Activated naive CD4-positive, alpha-beta T cell treated with anti-CD3 and anti-CD28 coated beads, Interleukin-2, amount 50 U/mL, for 72 hours (primary cell): ENCODE measurements at regions not wholly inside any gene's neighbourhood (a gene's known extent, or its start where the extent isn't known, plus 50 kb on each side); places are given as distances from the start of the nearest gene placed in this dataset.
A peak's percentile ranks its signal among the peaks of the same experiment; 100 is the strongest.
"Not testable (repeated sequence)": the region's sequence is repeated elsewhere in the genome, so short reads cannot be mapped to it uniquely, and the experiment has no call there.

Experiments used
- ATAC-seq, 2 donors: fragments of 150-1000 bp; cut with Tn5 transposase; 2 replicates each; pipeline ENCODE4 v1.10.0; 2021; ENCODE audit warnings: mild to moderate bottlenecking in 2 of 2, moderate library complexity in 2 of 2
- DNase-seq, 2 donors: peaks; one replicate each; pipeline ENCODE4 v3.0.0; 2021 to 2022; ENCODE audit warnings: low spot score in 2 of 2
- H3K27ac Mint-ChIP-seq, 2 donors: one replicate each; pipeline ENCODE4 v1.8.0; 2022; ENCODE audit warnings: mild to moderate bottlenecking in 2 of 2, mixed read lengths in 2 of 2
- H3K36me3 Mint-ChIP-seq, 2 donors: one replicate each; pipeline ENCODE4 v1.8.0; 2022; ENCODE audit warnings: mixed read lengths in 2 of 2
- H3K9me3 Mint-ChIP-seq, 2 donors: one replicate each; pipeline ENCODE4 v1.8.0; 2022; ENCODE audit warnings: mixed read lengths in 2 of 2

DNA sequence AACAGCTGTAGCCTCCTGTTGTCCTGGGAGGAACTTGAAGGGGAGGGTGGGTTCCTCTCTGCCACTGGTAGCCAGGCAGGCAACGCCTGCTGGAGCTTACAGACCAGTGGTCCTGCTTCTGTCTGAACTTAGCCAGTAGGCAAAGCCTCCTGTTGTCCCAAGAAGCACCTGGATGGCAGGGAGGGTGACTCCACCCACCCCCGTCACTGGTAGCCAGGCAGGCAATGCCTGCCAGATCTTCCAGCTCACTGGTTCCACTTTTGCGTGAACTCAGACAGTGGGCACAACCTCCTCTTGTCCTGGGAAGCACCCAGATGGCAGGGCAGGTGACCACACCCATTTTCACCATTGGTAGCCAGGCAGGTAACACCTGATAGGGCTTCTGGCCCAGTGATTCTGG is 203.5 kb upstream of the DIPK2B start:
- Mint-ChIP-seq H3K9me3 (no peaks in the 10 kb centered on the region), H3K36me3 (no peaks in the 10 kb centered on the region), H3K27ac (no peak overlapping the region)
- ATAC-seq (no peak), DNase-seq (no peak)

DNA sequence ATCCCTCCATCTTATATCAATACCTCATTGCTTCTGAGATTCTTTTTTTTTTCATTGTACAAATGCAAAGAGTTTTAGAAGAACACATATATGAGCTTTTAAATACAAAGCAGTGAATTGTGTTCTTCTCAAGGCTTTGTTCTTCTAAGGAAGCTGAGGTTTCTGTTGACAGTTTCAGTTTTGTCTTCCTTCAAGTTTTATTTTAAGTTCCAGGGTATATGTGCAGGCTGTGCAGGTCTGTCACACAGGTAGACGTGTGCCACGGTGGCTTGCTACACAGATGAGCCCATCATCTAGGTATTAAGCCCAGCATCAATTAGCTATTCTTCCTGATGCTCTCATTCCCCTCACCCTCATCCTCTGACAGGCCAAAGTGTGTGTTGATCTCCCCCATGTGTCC is 201.2 kb upstream of the DIPK2B start:
- DNase-seq, result no peak
- Mint-ChIP-seq H3K9me3 (no peaks in the 10 kb centered on the region), H3K36me3 (no peaks in the 10 kb centered on the region), H3K27ac (no peak overlapping the region)
- ATAC-seq, result no peak

DNA sequence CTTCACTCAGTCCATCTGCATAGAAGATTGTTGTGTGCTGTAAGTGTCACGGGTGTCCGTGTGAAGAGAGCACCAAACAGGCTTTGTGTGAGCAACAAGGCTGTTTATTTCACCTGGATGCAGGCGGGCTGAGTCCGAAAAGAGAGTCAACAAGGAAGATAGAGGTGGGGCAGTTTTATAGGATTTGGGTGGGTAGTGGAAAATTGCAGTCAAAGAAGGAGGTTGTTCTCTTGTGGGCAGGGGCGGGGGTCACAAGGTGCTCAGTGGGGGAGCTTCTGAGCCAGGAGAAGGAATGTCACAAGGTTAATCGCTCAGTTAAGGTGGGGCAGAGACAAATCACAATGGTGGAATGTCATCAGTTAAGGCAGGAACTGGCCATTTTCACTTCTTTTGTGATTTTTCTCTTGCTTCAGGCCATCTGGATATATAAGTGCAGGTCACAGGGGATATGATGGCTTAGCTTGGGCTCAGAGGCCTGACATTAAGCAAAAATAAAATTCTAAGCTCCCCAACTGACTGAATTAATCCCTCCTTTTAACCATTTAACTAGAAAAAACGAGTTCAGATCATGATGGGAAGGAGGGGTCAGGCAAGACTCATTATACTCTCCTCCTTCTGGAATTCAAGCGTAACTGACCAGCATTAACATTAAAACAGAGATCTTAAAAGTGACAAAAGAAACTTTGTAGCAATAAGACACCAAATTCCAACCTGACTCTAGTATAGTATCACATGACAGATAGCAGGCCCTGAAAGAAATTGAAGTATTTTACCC is 200.5 kb upstream of the DIPK2B start:
- H3K9me3 Mint-ChIP-seq, H3K27ac Mint-ChIP-seq, DNase-seq, H3K36me3 Mint-ChIP-seq, ATAC-seq: not testable (repeated sequence)

DNA sequence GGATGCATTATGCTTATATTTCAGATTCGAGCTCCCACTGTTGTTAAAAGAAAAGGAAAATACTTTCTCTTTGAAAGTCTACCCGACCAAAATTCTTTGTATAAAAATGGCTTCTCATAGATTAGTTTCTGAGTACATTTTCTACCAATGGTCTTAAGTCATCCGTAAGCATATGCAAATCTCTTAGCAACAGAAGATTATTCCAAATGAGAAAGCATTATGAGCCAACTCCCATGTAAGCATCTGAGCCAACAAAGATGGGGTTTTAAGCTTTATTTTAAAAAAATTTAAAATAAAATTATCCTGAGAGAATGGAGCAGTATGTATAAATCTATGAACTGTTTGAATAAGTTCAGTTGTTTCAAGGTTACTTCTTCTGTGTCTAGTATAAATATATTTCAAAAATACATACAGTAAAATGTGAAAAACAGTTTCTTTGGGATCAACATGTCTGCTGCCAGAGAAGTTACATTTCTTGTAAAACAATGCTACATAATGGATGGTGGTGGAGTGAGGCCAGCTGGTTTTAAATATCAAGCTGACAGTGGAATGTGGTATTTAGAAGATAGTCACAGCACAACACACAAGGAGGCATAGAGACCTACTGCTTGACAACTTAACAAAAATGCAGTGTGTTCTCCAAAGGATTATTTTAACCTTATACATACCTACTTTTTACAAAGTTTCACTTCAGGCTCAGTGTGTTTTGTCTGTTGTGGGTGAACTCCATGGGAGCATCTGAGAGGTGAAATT is 199.5 kb upstream of the DIPK2B start:
- H3K36me3 Mint-ChIP-seq, result no peaks in the 10 kb centered on the region
- DNase-seq (no peak), ATAC-seq (no peak)
- H3K27ac Mint-ChIP-seq, result no peak overlapping the region
- H3K9me3 Mint-ChIP-seq, result no peaks in the 10 kb centered on the region

DNA sequence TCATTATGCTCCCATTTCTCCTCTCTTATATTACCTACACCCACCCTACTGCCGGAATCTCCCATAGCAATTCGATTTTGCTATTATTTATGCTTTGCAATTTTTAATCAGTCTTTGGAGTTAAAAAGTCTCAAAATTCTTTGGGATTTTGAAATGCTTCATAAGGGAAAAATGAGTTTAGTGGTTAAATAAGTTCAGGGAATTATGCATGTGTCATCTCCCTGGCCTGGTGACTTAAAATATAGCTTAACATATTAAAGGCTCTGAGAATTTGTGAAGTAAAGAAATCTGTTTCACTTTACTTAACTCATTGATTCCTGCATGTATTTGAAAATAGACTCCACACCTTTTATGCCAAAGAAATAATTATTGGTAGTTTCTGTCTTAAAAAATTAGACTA is 185.1 kb upstream of the DIPK2B start:
- DNase-seq (no peak), ATAC-seq (no peak)
- H3K27ac Mint-ChIP-seq, result no peak overlapping the region
- H3K36me3 Mint-ChIP-seq, result no peaks in the 10 kb centered on the region
- H3K9me3 Mint-ChIP-seq, result no peaks in the 10 kb centered on the region

DNA sequence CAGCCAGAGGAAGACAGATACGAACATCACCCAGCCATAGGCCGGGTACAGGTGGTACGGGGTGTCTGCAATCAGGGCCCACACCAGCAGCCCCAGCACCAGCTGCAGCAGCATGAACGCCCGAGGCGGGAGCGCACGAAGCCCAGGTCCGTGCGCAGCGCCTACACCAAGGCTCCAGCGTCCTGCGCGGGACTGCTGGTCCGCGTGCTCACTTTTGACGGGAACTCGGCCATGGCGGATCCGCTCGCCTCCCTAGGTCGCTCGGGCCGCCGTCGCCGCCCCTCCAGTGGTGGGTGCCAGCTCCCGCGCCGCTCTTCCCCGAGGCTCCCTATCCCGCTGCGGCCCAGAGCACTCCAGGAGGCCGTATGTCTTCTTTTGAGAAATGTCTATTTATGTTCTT is 181.2 kb upstream of the DIPK2B start:
- no peak for DNase-seq
- H3K36me3 Mint-ChIP-seq, result no peaks in the 10 kb centered on the region
- no peak for ATAC-seq
- no peak overlapping the region for H3K27ac Mint-ChIP-seq
- no peaks in the 10 kb centered on the region for H3K9me3 Mint-ChIP-seq

DNA sequence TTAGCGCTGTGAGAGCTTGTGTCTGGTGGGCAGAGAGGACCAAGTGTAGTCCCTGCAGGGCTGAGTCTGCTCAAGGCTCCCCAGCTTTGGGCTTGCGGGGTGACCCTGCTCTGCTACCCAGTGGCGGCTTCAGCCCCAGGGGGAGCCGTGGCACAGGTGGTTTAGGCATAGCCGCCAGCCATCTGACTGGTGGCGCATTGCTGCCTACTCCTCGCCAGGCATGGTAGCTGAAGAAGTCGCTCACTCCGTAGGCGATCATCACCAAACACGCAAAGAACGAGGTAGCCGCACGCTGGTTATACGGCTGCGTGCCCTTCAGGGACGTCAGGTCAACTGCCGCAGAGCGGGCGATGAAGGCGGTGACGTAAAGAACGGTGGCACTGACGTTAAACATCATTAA is 180.7 kb upstream of the DIPK2B start:
- H3K27ac Mint-ChIP-seq, result no peak overlapping the region
- ATAC-seq (no peak), DNase-seq (no peak)
- no peaks in the 10 kb centered on the region for H3K9me3 Mint-ChIP-seq
- no peaks in the 10 kb centered on the region for H3K36me3 Mint-ChIP-seq

DNA sequence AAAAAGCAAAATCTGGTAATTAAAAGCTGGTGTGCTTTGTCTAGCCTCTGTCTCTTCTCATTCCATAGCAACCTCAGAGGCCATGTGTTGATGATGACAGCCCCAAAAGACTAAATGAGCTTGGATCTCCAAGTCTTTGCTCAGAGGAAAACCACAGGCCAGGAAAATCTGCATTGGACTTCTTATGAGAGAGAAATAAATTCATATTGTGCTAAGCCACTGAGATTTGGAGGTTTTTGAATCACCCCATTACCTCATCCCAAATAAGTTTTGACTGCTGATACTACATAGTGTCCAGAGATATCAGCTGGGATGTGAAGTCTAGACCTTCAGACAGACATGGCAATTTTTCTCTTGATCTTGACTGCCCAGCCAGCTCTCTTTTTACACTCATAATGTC is 178.6 kb upstream of the DIPK2B start:
- no peak for DNase-seq

DNA sequence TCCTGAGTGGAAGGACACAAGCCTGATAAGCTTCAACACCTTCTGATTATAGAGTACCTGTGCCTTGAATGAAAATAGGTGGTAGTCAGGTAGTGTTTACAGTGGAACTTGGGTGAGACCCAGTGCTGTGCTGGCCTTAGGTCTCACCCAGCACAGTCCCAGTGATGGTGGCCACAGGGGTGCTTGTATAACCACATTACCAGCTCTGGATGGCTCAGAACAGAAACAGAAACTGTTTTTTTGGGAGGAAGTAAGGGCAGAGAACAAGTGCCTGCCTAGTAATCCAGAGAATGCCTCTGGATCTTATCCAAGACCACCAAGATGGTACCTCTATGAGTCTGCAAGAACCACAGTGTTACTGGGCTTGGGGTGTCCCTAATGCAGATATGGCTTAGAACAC is 171.5 kb upstream of the DIPK2B start:
- ATAC-seq (peak; percentile 39 to 56), DNase-seq (no peak)
- no peak overlapping the region for H3K27ac Mint-ChIP-seq
- H3K9me3 Mint-ChIP-seq, result peaks cover 26 to 28% of the 10 kb centered on the region in 2 donors
- H3K36me3 Mint-ChIP-seq, result peaks cover 9 to 18% of the 10 kb centered on the region in 2 donors

More for the DNA sequence above, 178.6 kb upstream of the DIPK2B start:
- Mint-ChIP-seq H3K36me3 (no peaks in the 10 kb centered on the region), H3K9me3 (no peaks in the 10 kb centered on the region), H3K27ac (no peak overlapping the region)
- ATAC-seq, result no peak

DNA sequence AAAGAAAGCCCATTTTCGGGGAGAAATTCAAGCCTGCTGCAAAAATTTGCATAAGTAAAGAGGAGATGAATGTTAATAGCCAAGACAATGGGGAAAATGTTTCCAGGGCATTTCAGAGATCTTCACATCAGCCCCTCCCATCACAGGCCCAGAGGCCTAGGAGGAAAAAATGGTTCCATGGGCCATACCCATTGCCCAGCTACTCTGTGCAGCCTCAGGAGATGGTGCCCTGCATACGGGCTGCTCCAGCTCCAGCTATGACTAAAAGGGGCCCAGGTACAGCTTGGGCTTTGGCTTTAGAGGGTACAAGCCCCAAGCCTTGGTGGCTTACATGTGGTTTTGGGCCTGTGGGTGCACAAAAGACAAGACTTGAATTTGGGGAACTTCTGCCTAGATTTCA is 168.0 kb upstream of the DIPK2B start:
- H3K27ac Mint-ChIP-seq, result no peak overlapping the region
- no peak for DNase-seq
- H3K9me3 Mint-ChIP-seq, result peaks cover 21 to 24% of the 10 kb centered on the region in 2 donors

DNA sequence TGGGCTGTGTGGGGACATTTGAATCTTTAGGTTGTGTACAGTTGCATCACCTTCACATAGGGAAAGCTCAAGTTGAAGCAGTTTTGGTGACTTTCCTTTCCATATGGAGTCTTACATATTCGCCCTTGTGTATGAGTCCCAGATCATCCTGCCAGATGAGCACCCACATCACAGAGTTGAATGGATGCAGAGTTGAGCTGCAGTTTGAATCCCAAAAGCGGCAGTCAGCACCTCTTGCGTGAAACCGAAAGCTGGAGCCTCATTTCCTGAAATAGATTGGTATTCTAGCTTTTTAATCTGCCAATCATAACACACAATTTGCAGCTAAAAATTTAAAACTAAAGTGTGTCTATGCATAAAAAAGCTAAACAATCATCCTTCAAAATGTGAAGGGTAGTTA is 162.9 kb upstream of the DIPK2B start:
- H3K27ac Mint-ChIP-seq, result no peak overlapping the region
- ATAC-seq, result no peak
- peaks cover 7 to 9% of the 10 kb centered on the region in 2 donors for H3K36me3 Mint-ChIP-seq
- DNase-seq, result no peak
- peaks cover 8 to 9% of the 10 kb centered on the region in 2 donors for H3K9me3 Mint-ChIP-seq

More for the DNA sequence above, 168.0 kb upstream of the DIPK2B start:
- ATAC-seq, result no peak
- H3K36me3 Mint-ChIP-seq, result peaks cover 9 to 18% of the 10 kb centered on the region in 2 donors

DNA sequence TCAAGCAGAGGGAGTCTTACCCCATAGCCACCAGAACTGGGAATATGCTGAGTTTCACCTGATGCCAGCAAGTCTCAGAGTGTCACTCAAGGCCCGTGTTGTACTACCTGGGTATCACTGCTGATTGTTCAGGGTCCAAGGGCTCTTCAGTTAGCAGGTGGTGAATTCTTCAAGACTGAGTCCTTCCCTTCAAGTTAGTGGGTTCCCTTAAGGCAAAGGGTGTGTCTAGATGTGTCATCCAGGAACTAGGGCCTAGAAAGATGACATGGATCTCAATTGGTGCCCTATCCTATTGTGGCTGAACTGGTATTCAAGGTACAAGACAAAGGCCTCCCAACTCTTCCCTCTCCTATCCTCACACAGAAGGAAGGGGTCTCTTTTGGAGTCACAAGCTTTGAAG is 159.9 kb upstream of the DIPK2B start:
- H3K9me3 Mint-ChIP-seq, result no peaks in the 10 kb centered on the region
- DNase-seq (no peak), ATAC-seq (no peak)
- no peak overlapping the region for H3K27ac Mint-ChIP-seq
- no peaks in the 10 kb centered on the region for H3K36me3 Mint-ChIP-seq

DNA sequence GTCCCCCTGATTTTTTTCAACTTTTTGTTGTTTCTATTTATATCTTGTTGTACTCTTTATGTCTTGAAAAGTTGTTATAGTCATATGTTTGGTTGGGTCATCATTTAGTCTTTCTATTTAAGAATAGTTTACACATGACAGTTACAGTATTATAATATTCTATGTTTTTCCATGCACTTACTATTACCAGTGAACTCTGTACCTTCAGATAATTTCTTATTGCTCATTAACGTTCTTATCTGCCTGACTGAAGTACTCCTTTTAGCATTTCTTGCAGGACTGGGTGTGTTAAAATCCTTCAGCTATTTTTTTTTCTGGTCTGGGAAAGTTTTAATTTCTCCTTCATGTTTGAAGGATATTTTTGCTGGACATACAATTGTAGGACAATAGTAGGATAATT is 157.7 kb upstream of the DIPK2B start:
- DNase-seq, result no peak
- no peaks in the 10 kb centered on the region for H3K9me3 Mint-ChIP-seq
- ATAC-seq, result no peak
- H3K36me3 Mint-ChIP-seq, result no peaks in the 10 kb centered on the region
- H3K27ac Mint-ChIP-seq, result no peak overlapping the region

DNA sequence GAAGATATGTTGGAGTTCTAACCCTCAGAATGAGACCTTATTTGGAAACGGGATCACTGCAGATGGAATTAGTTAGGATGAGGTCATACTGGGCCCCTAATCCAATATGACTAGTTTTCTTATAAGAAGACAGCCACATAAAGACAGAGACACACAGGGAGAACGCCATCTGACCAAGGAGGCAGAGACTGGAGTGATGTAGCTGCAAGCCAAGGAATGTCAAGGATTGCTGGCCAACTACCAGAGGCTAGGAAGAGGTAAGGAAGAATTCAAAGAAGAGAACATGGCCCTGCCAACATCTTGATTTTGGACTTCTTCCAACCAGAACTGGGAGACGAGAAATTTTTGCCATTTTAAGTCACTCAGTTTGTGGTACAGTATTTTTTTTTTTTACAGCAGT is 152.8 kb upstream of the DIPK2B start:
- Mint-ChIP-seq H3K36me3 (no peaks in the 10 kb centered on the region), H3K27ac (no peak overlapping the region), H3K9me3 (peaks cover 3 to 5% of the 10 kb centered on the region in 2 donors)
- DNase-seq (no peak), ATAC-seq (no peak)

DNA sequence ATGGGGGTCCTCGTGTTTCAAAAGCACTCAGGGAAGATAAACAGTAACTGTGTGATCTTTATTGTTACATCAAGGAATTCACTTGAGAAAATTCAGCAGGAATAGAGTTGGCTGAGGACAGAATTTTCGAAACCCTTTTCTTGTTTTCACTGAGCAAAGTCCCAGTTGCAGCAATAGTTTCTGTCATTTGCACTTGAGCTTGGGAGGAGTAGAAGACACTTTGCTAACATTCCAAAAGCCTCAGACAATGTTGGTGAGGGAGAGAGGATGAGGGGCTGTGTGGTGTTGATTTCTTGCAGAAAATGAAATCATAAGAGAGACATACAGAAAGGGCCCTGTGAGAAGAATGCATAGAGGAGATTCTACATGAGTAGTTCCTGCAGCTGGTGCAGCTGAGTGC is 151.9 kb upstream of the DIPK2B start:
- DNase-seq (no peak), ATAC-seq (no peak)
- Mint-ChIP-seq H3K36me3 (no peaks in the 10 kb centered on the region), H3K9me3 (peaks cover 3 to 5% of the 10 kb centered on the region in 2 donors), H3K27ac (no peak overlapping the region)

DNA sequence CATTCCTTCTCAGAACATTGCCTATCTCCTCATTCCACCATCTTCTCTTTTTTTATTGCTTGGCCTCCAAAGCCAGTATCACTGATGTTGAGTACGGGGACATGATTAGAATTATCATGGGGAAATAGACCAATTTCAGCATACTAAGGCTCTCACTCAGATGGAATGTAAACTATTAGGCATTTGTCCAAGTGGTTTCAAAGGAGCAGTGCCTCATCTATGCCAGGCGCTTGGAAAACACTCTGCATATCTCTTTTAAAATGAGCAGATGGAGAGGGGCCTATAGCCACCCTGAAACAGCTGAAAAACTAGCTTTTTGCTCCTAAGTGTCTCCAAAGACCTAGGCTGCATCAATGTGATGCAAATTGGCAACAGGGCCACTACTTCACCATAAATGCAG is 150.8 kb upstream of the DIPK2B start:
- Mint-ChIP-seq H3K27ac (no peak overlapping the region), H3K9me3 (peaks cover 3 to 5% of the 10 kb centered on the region in 2 donors), H3K36me3 (no peaks in the 10 kb centered on the region)
- ATAC-seq (no peak), DNase-seq (no peak)

DNA sequence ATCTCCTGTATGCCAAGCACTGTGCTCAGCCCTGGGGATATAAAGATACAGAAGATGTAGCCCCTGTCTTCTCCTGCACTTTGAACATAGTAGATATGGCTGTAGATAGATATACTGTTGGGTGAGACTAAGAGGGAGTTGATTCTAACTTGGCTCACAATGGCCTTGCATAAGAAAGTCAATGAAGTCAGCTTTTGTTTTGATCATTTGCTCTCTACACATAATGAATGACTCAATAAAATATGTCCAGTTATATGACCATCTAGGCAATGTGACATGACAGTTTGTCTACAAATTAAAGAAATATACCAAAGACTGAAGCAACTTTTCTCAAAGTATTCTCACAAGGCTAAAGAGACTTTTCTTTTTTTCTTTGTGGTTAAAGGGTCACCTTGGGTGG is 147.6 kb upstream of the DIPK2B start:
- Mint-ChIP-seq H3K9me3 (peaks cover 3 to 5% of the 10 kb centered on the region in 2 donors), H3K27ac (no peak overlapping the region), H3K36me3 (no peaks in the 10 kb centered on the region)
- ATAC-seq (no peak), DNase-seq (no peak)

DNA sequence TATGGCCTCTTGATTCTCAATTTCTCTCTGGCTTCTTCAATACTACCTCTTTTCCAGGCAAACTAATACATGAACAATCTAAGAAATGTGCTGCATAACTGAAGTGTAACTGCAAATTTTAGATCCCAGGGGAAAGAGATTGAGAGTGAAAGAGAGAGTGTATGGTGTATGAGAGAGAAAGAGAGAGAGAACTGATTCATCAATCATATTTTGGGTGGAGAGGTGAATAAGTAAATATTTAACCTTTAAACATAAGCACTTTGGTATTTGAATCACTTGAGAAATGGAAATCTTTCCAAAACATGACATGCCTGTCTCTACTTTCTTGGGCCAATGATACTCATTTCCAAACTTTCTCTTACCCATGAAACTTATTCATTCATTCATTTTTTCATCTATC is 147.2 kb upstream of the DIPK2B start:
- H3K9me3 Mint-ChIP-seq, result peaks cover 3 to 5% of the 10 kb centered on the region in 2 donors
- H3K27ac Mint-ChIP-seq, result no peak overlapping the region
- H3K36me3 Mint-ChIP-seq, result no peaks in the 10 kb centered on the region
- ATAC-seq (no peak), DNase-seq (no peak)
